GM12878 (cell line): ENCODE measurements at regions not wholly inside any gene's neighbourhood (a gene's known extent, or its start where the extent isn't known, plus 50 kb on each side); places are given as distances from the start of the nearest gene placed in this dataset.

Experiments used
- ATAC-seq: fragments of 200-7000 bp; cut with Tn5 transposase; 3 replicates; pipeline ENCODE4 v1.9.1; 2020; ENCODE audit warnings: mild to moderate bottlenecking, moderate library complexity
- BruUV-seq: library from RNA; stranded (reverse); fragments of 400-500 nt; replicated peaks from 2 replicates; lab custom pipeline; 2021; lab: Mats Ljungman, UMichigan
- CTCF ChIA-PET: fragments of 300-600 bp; sonication (Branson Sonifier 250); formaldehyde crosslinking; extraction: SDS; loops from one replicate; lab custom pipeline; 2021; ENCODE audit warnings: inconsistent platforms; lab: Yijun Ruan, JAX
- POLR2A ChIA-PET: fragments of 350-600 bp; formaldehyde crosslinking; extraction: SDS; loops from one replicate; lab custom pipeline; 2021; ENCODE audit warnings: inconsistent platforms; lab: Charles Lee
- RAD21 ChIA-PET: fragments of 300-600 bp; sonication (Branson Sonifier 250); formaldehyde crosslinking; loops from one replicate; lab custom pipeline; 2023; ENCODE audit warnings: antibody characterized with exemption; ENCODE audit not compliant: unreplicated experiment; lab: Charles Lee
- SMC1A ChIA-PET: fragments of 300-600 bp; sonication (Branson Sonifier 250); formaldehyde crosslinking; loops from one replicate; lab custom pipeline; 2023; ENCODE audit not compliant: unreplicated experiment, uncharacterized antibody; lab: Charles Lee
- DNase-seq: peaks from one replicate; pipeline ENCODE4 v3.0.0-alpha.2; 2011; ENCODE audit warnings: low read depth, low spot score
- FAIRE-seq: peaks from 3 replicates; lab custom pipeline; 2011; peaks lifted over from hg19 to GRCh38; lab: Jason Lieb, UNC
- H2AFZ ChIP-seq: 2 replicates; pipeline ENCODE4 v1.6.0; 2011; ENCODE audit warnings: low read depth, low read length, control low read depth; ENCODE audit not compliant: control insufficient read depth
- H3K27ac ChIP-seq: 2 replicates; pipeline ENCODE4 v1.5.1; 2011; ENCODE audit warnings: control low read depth; ENCODE audit not compliant: control insufficient read depth, insufficient read depth
- H3K27me3 ChIP-seq, 2 experiments: replicated peaks in 1 of 2; 2 replicates each; pipeline versions ENCODE4 v1.6.0 to v1.6.1; 2011; ENCODE audit warnings: low read length in 1 of 2; ENCODE audit not compliant: control insufficient read depth in 2 of 2, insufficient read depth in 2 of 2
- H3K36me3 ChIP-seq, 2 experiments: 2 replicates each; pipeline ENCODE4 v1.5.1; 2011; ENCODE audit warnings: low read length in 1 of 2; ENCODE audit not compliant: control insufficient read depth in 2 of 2, insufficient read depth in 2 of 2
- H3K4me1 ChIP-seq: 2 replicates; pipeline ENCODE4 v1.6.1; 2011; ENCODE audit warnings: mild to moderate bottlenecking, low read length, moderate library complexity, mixed read lengths; ENCODE audit not compliant: control insufficient read depth, insufficient read depth
- H3K4me2 ChIP-seq: 2 replicates; pipeline ENCODE4 v1.6.0; 2011; ENCODE audit warnings: control low read depth; ENCODE audit not compliant: control insufficient read depth, insufficient read depth
- H3K4me3 ChIP-seq: fragments of 200-600 bp; sonication (generic); 2 replicates; pipeline ENCODE4 v1.5.1; 2016
- H3K79me2 ChIP-seq: 2 replicates; pipeline ENCODE4 v1.6.0; 2011; ENCODE audit warnings: low read length; ENCODE audit not compliant: control insufficient read depth, insufficient read depth
- H3K9ac ChIP-seq: 2 replicates; pipeline ENCODE4 v1.8.0; 2011; ENCODE audit warnings: low read length, control low read depth, mixed read lengths; ENCODE audit not compliant: control insufficient read depth, insufficient read depth
- H3K9me3 ChIP-seq: replicated peaks from 3 replicates; pipeline ENCODE4 v1.5.1; 2011; ENCODE audit warnings: mild to moderate bottlenecking, low read length; ENCODE audit not compliant: control insufficient read depth, insufficient read depth
- H4K20me1 ChIP-seq: 2 replicates; pipeline ENCODE4 v1.6.0; 2011; ENCODE audit not compliant: control insufficient read depth, insufficient read depth
- CEBPZ ChIP-seq: fragments of 150-350 bp; IDR thresholded peaks from 2 replicates; pipeline ENCODE4 v1.6.1; 2016; ENCODE audit warnings: low read depth, low read length
- EP300 ChIP-seq, 2 experiments: fragments of 150-350 bp in 1 of 2; IDR thresholded peaks; 2 replicates each; pipeline ENCODE4 v1.6.1; 2011 to 2012; ENCODE audit warnings: low read depth in 2 of 2, low read length in 2 of 2, borderline replicate concordance in 1 of 2, improper control_type of control experiment in 1 of 2, inconsistent platforms in 1 of 2; ENCODE audit not compliant: control insufficient read depth in 1 of 2
- ESRRA ChIP-seq: IDR thresholded peaks from 2 replicates; pipeline ENCODE4 v1.6.1; 2012; ENCODE audit warnings: mild to moderate bottlenecking, low read length, improper control_type of control experiment
- GABPA ChIP-seq: IDR thresholded peaks from 2 replicates; pipeline ENCODE4 v1.6.1; 2014; ENCODE audit warnings: antibody characterized with exemption, low read depth, mild to moderate bottlenecking, inconsistent platforms
- MTA3 ChIP-seq: IDR thresholded peaks from 2 replicates; pipeline ENCODE4 v1.6.1; 2012; ENCODE audit warnings: low read length, inconsistent platforms, borderline replicate concordance
- NFIC ChIP-seq: IDR thresholded peaks from 2 replicates; pipeline ENCODE4 v1.6.1; 2012; ENCODE audit warnings: low read depth, mild to moderate bottlenecking, inconsistent platforms, low read length, moderate library complexity
- RB1 ChIP-seq: fragments of 450-650 bp; formaldehyde crosslinking; IDR thresholded peaks from 2 replicates; pipeline ENCODE4 v1.6.1; 2017; ENCODE audit warnings: mild to moderate bottlenecking, borderline replicate concordance
- REST ChIP-seq: IDR thresholded peaks from 2 replicates; pipeline ENCODE4 v1.6.1; 2012; ENCODE audit warnings: mild to moderate bottlenecking, low read depth, low read length
- SREBF1 ChIP-seq: IDR thresholded peaks from 2 replicates; pipeline ENCODE4 v1.6.1; 2012; ENCODE audit warnings: mild to moderate bottlenecking, low read length
- USF2 ChIP-seq: IDR thresholded peaks from 2 replicates; pipeline ENCODE4 v1.6.1; 2011; ENCODE audit warnings: low read depth, low read length, improper control_type of control experiment, borderline replicate concordance
- ZBED1 ChIP-seq: IDR thresholded peaks from 2 replicates; pipeline ENCODE4 v1.6.1; 2016; ENCODE audit warnings: borderline replicate concordance
- whole genome bisulfite sequencing: methylation state at CpG from one replicate; pipeline ENCODE4 v1.1.6; 2016; ENCODE audit warnings: low lambda C conversion rate; ENCODE audit not compliant: insufficient replicate concordance, insufficient coverage; ENCODE audit errors: missing lambda C conversion rate; 5-methylcytosine and 5-hydroxymethylcytosine counted together
- in situ Hi-C: fragments of 300-500 bp; cut with MboI; formaldehyde crosslinking; loops from 9 replicates; pipeline ENCODE4 v1.14.3; 2018; ENCODE audit warnings: mixed read lengths
- intact Hi-C: fragments of 100-400 bp; cut with micrococcal nuclease; formaldehyde crosslinking; loops from one replicate; pipeline ENCODE4 v1.14.2; 2022; ENCODE audit not compliant: unreplicated experiment

GRCh38 chr2:111247491-111247890 is 126.8 kb downstream of the BCL2L11 start:
- Histone ChIP-seq H3K27me3 (no peaks in the 10 kb centered on the region), H3K4me2 (no peak overlapping the region), H3K9ac (no peak overlapping the region), H3K36me3 (no peaks in the 10 kb centered on the region), H3K4me3 (no peak overlapping the region), H2AFZ (no peak overlapping the region), H3K9me3 (peaks cover 4% of the 10 kb centered on the region; the same call in 2 of the 3 replicates), H3K4me1 (no peaks in the 10 kb centered on the region), H4K20me1 (no peaks in the 10 kb centered on the region), H3K27ac (no peak overlapping the region), H3K79me2 (no peaks in the 10 kb centered on the region)
- ATAC-seq (no peak), FAIRE-seq (no peak), DNase-seq (no peak)
- BruUV-seq, result no TSS peak
- SMC1A ChIA-PET, result no interaction called here
- CTCF ChIA-PET, result no interaction called here
- intact Hi-C loops, result no loop called here
- WGBS, result 69% methylated on average over 2 of the region's 2 CpGs
- in situ Hi-C loops, result no loop called here
- TF ChIP-seq EP300 (IDR thresholded peaks at IDR 0.05; ENCODE audit: borderline replicate concordance in 1 of 2, control insufficient read depth in 1 of 2, low read depth in 2 of 2, low read length in 2 of 2) (no peak), MTA3 (no peak)
- POLR2A ChIA-PET, result interaction anchor here (0.7 kb wide), 1 partner anchor 1094 kb away, joined by 3 read pairs; no protein-coding TSS in a partner anchor
- RAD21 ChIA-PET, result no interaction called here

- Histone ChIP-seq H3K27me3 (no peaks in the 10 kb centered on the region), H2AFZ (no peak overlapping the region), H4K20me1 (no peaks in the 10 kb centered on the region), H3K36me3 (no peaks in the 10 kb centered on the region), H3K4me3 (no peak overlapping the region), H3K4me2 (no peak overlapping the region), H3K4me1 (no peaks in the 10 kb centered on the region), H3K9ac (no peak overlapping the region), H3K27ac (no peak overlapping the region), H3K9me3 (peaks cover 4% of the 10 kb centered on the region; the same call in 2 of the 3 replicates), H3K79me2 (no peaks in the 10 kb centered on the region)
- no peak for DNase-seq
- in situ Hi-C loops, result no loop called here
- intact Hi-C loops, result no loop called here
- CTCF ChIA-PET, result no interaction called here
- SMC1A ChIA-PET, result no interaction called here
- no TSS peak for BruUV-seq
- FAIRE-seq, result no peak
- no peak for ATAC-seq
- RAD21 ChIA-PET, result no interaction called here
- POLR2A ChIA-PET, result no interaction called here
- TF ChIP-seq ZBED1, result no peak
- TF ChIP-seq RB1, result no peak
- TF ChIP-seq GABPA, result no peak
- no peak for TF ChIP-seq REST
- no peak for TF ChIP-seq NFIC
- no peak for TF ChIP-seq USF2
- TF ChIP-seq ESRRA, result no peak
- no peak for TF ChIP-seq SREBF1
- TF ChIP-seq CEBPZ, result no peak
Observed at GRCh38 chr2:111249806-111250205, 129.1 kb downstream of the BCL2L11 start.
